ENCODE measurements at regions not wholly inside any gene's neighbourhood (a gene's known extent, or its start where the extent isn't known, plus 50 kb on each side); places are given as distances from the start of the nearest gene placed in this dataset.

- TF ChIP-seq CTCF (IDR thresholded peaks at IDR 0.05; ENCODE audit: control insufficient read depth, extremely low read depth, insufficient read depth): no peak
- H3K4me3 ChIP-seq (ENCODE audit: low read depth, low read length): no peak overlapping the region
- no peak for DNase-seq (ENCODE audit: low read depth)
Measured at GRCh38 chrX:131356725-131357124, 67.6 kb upstream of the IGSF1 start.

- DNase-seq (ENCODE audit: low read depth): no peak
- no peak overlapping the region for H3K4me3 ChIP-seq (ENCODE audit: low read depth, low read length)
- TF ChIP-seq CTCF (IDR thresholded peaks at IDR 0.05; ENCODE audit: control insufficient read depth, extremely low read depth, insufficient read depth): no peak
Measured at GRCh38 chrX:131359611-131360010, 70.5 kb upstream of the IGSF1 start.

- no peak overlapping the region for H3K4me3 ChIP-seq (ENCODE audit: low read depth, low read length)
- no peak for TF ChIP-seq CTCF (IDR thresholded peaks at IDR 0.05; ENCODE audit: control insufficient read depth, extremely low read depth, insufficient read depth)
- DNase-seq (ENCODE audit: low read depth): no peak
Measured at GRCh38 chrX:131365766-131366165, 76.7 kb upstream of the IGSF1 start.

GRCh38 chrX:131366407-131366806, 77.3 kb upstream of the IGSF1 start:
- no peak for DNase-seq (ENCODE audit: low read depth)

GRCh38 chrX:131388293-131388692, 99.2 kb upstream of the IGSF1 start:
- TF ChIP-seq CTCF (IDR thresholded peaks at IDR 0.05; ENCODE audit: control insufficient read depth, extremely low read depth, insufficient read depth): no peak
- DNase-seq (ENCODE audit: low read depth): no peak
- H3K4me3 ChIP-seq (ENCODE audit: low read depth, low read length): no peak overlapping the region

More at GRCh38 chrX:131366407-131366806, 77.3 kb upstream of the IGSF1 start:
- TF ChIP-seq CTCF (IDR thresholded peaks at IDR 0.05; ENCODE audit: control insufficient read depth, extremely low read depth, insufficient read depth): peak; percentile 42
- H3K4me3 ChIP-seq (ENCODE audit: low read depth, low read length): no peak overlapping the region

GRCh38 chrX:131392666-131393065, 103.6 kb upstream of the IGSF1 start:
- H3K4me3 ChIP-seq (ENCODE audit: low read depth, low read length): no peak overlapping the region
- no peak for DNase-seq (ENCODE audit: low read depth)
- no peak for TF ChIP-seq CTCF (IDR thresholded peaks at IDR 0.05; ENCODE audit: control insufficient read depth, extremely low read depth, insufficient read depth)

GRCh38 chrX:131393426-131393825, 104.3 kb upstream of the IGSF1 start:
- H3K4me3 ChIP-seq (ENCODE audit: low read depth, low read length): no peak overlapping the region
- no peak for TF ChIP-seq CTCF (IDR thresholded peaks at IDR 0.05; ENCODE audit: control insufficient read depth, extremely low read depth, insufficient read depth)
- peak; percentile 4 for DNase-seq (ENCODE audit: low read depth)

Data from LNCaP clone FGC (cell line).